COLO668 (cell line): ENCODE measurements at regions not wholly inside any gene's neighbourhood (a gene's known extent, or its start where the extent isn't known, plus 50 kb on each side); places are given as distances from the start of the nearest gene placed in this dataset.

Experiments used
- DNase-seq: peaks from one replicate; lab custom pipeline; 2025; ENCODE audit not compliant: unreplicated experiment; lab: John Stamatoyannopoulos, UW

DNA sequence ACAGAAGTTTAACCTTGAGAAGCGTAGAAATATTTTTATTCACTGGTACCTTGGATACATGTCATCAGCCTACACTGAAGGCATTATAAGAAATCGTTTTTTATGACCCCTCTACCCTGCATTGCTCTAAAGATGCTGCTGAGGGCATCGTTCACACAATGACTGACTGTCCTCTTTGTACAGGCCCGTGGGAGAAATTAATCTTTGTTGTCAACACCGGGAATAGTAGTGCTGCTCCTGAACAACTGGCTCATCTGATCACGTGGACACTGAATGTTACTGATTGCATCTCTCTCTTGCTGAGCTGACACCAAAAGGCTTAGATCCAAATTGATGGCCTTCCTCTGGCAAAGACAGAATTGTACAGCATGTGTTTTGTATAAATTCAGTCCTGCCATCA, 157.1 kb upstream of the SMLR1 start:
- no peak for DNase-seq

- no peak for DNase-seq
Observed at GRCh38 chr6:130671119-130671518, 156.1 kb upstream of the SMLR1 start.

DNA sequence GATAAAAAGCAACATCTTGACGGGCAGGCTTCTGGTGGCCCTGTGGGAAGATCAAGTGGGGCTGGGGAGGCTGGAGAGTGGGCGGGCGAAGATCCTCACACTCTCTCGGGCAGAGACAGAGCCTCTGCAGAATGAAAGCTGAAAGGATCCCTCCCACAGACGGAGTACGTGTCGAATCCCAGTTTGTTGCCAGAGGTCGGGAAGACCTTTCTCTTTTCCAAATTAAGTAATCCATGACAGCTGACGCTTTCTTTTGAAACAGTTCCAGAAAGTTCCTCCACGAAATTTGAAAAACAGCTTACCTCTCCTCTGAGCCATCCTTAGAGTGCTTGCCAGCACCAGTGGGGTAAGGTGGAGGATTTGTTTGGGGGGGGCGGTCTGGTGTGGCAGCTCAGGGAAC, 155.6 kb upstream of the SMLR1 start:
- no peak for DNase-seq

DNA sequence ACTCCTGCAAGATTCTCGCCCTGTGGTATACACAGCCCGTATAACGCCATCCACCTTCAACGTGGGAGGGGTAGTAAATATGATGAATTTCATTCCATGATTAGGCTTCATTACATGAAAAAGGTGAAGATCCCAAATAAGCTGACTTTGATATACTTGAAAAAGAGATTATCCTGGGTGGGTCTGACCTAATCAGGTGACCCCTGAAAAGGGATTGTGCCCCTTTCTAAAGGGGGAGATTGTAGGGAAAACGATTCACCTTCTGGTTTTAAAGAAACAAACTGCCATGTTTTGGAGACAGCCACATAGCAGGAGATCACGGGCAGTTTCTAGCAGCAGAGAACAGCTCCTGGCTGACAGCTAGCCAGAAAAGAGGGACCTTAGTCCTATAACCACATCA, 155.1 kb upstream of the SMLR1 start:
- DNase-seq: no peak

GRCh38 chr6:130674604-130675003, 152.6 kb upstream of the SMLR1 start:
- no peak for DNase-seq

DNA sequence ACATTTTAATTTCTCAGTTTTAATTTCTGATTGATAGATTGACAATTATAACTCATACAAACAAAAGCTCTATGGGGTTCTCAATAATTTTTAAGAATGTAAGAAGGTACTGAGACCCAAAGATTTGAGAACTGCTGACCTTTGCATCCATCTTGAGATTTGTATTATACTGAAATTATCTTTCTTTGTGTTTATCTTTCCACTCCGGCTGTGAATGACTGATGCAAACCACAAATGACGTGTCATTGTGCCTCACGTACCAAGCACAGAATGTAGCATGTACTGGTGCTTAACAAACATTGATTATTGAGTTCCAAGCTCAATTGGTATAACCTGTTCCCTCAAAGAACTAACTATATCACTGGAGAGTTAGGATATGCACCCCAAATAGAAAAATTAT, 152.1 kb upstream of the SMLR1 start:
- DNase-seq: no peak

GRCh38 chr6:130676077-130676772, 151.0 kb upstream of the SMLR1 start:
- DNase-seq: no peak

GRCh38 chr6:130676773-130677144, 150.4 kb upstream of the SMLR1 start:
- DNase-seq: no peak

- no peak for DNase-seq
Observed at GRCh38 chr6:130677312-130677711, 149.9 kb upstream of the SMLR1 start.

GRCh38 chr6:130677766-130678165, 149.4 kb upstream of the SMLR1 start:
- DNase-seq: no peak

DNA sequence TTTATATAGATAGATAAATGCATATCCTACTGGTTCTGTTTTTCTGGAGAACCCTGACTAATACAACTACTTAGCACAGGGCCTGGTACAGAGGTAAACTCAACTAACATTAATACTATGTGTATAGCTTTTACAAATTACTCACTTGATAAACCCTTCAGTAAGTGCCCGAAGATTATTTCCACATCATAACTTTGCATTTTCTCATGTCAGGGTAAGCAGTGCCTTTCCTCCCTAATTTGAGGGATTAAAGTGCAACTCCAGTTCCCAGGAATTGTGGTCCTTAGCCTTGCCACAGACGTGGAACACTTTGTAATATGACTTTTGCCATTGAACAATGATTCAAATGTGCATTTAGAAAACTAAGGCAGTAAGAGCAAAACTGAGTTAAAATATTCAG, 147.5 kb upstream of the SMLR1 start:
- no peak for DNase-seq

GRCh38 chr6:130680116-130680515, 147.1 kb upstream of the SMLR1 start:
- DNase-seq: no peak

GRCh38 chr6:130681028-130681427, 146.2 kb upstream of the SMLR1 start:
- DNase-seq: no peak

DNA sequence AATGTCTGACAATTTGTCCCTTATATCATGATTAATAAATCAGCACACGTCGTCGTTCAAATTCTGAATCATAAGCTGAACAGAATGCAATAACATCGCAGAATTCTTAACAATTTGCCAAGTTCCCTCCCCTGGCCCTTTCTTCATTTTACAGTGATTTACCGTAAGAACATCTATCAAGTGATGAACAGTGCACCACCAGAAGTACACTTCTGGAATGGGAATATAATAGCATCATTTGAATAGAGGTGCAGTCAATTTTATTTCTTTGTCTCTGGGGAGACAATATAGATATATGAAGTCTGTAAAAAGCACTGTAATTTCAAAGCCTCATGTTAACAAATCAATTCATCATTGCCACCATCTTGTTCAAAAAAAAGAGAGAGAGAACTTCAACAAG, 145.1 kb upstream of the SMLR1 start:
- DNase-seq: no peak

DNA sequence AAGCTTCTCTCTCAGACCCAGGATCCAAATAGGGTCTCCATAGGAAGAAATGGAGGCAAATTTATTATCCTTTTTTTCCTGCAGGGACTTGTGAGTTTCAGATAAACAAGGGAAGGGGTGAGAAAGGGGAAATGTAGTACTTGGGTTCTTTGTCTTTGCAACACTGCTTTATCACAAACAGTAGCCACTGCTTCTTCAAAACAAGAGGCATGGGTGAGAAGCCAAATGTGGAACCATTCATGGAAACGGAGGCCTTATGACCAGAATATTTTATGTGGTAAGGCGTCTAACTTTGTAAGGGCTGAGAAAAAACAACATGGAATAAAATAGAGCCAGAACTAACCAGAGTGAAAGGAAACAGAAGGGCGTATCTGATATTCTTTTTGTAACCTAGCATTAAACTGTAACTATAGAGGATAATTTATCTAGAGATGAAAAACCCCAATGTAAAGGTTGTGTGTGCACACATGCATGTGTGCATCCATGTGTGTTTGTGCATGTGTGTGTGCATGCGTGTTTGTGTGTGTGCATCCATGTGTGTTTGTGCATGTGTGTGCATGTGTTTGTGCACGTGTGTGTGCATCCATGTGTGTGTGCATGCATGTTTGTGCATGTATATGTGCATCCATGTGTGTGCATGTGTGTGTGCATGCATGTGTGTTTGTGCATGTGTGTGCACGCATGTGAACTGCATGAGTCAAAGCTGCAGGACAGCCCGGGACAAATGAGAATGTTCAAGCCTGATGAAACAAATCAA, 143.3 kb upstream of the SMLR1 start:
- no peak for DNase-seq

DNA sequence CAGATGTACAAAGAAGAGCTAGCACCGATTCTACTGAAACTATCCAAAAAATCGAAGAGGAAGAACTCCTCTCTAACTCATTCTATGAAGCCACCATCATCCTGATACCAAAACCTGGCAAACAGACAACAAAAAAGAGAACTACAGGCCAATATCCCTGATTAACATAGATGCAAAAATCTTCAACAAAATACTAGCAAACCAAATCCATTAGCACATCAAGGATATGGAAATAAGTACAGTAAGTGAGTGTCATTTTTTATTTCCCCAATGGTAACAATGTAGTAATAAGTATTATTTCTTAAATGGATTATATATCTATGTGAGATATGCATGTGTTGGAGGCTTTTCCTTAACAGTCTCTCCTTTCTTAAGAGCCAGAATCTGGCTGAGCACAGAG, 134.5 kb upstream of the SMLR1 start:
- no peak for DNase-seq

DNA sequence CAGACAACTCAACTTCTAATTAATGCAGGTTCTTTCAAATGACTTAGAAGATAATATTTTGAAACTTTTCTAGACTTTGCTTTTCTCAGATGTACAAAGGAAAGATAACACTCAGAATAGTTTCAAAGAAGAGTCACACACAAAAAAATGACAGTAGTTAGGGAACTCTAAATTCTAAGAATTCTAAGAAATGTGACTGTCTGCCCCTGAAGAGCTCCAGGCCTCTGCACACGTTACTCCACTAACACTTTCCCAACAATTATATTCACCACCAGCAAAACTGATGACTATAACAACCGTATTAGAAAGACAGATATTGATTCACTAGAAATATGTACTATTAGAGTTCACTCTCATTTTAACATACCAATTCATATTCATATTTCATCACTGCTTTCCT, 133.3 kb upstream of the SMLR1 start:
- no peak for DNase-seq

- DNase-seq: no peak
Observed at GRCh38 chr6:130694606-130695005, 132.6 kb upstream of the SMLR1 start.

DNA sequence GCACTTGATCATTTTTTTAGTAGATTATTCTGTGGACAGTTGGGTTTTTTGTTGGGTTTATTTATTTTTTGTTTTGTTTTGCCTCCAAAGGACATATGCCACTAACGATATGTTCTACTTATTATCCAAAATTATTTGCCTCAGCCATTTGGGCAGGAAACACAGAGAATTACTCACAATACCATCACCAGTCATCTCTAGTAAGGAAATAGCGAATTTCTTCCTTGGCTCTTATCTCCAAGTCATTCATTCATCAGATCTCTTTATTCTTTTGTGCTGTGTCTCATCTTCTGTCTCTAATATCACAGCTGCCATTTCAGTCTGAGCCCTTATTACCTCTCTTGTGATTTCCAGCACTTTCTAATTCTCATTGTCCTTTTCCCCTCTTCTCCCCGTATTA, 130.4 kb upstream of the SMLR1 start:
- no peak for DNase-seq

GRCh38 chr6:130697271-130697994, 129.8 kb upstream of the SMLR1 start:
- no peak for DNase-seq

GRCh38 chr6:130697995-130698535, 129.1 kb upstream of the SMLR1 start:
- peak; percentile 12 for DNase-seq

DNA sequence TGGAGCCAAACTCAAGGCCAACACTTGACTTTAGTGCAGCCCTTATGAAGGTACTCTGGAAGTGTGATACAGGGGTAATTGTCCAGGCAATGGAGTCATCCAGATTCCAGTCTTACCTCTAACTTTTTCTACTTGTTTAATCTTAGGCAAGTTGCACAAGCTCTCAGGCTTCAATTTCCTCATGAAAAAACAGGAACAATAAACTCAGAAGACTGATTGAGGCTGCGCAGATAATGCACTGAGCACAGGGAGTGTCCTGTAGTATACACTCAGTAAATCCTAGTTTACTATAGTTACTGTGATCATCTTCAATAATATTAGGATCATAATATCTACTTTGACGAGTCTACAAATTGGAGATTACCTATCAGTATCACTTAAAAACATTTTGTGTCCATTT, 127.5 kb upstream of the SMLR1 start:
- DNase-seq: no peak
